ENCODE measurements at regions not wholly inside any gene's neighbourhood (a gene's known extent, or its start where the extent isn't known, plus 50 kb on each side); places are given as distances from the start of the nearest gene placed in this dataset.

DNA sequence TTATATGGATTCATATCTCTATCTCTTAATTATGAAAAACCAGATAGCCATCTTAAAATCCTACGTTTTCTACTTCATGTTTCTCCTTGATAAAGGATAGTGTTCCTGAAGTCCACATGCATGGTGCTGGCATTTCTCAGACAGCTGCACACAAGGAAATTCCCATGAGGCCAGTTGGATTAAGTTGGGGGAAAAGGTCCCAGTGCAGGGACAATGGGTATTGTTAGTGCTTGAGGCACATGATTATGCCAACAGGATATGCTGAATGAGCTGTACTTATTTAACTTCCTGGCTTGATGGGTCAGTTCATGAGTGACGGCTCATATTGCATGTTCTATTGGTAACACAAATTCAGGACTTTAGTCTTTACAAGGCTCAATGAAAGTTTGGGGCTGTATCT lies 913.9 kb upstream of the NDST4 start:
- H3K27me3 ChIP-seq (ENCODE audit: insufficient read depth, low read length, poor library complexity, severe bottlenecking), result no peaks in the 10 kb centered on the region
- ChIA-PET CTCF (no interaction called here), POLR2A (no interaction called here)
- H3K4me3 ChIP-seq (ENCODE audit: low read length), result no peak overlapping the region
- H3K9me3 Mint-ChIP-seq, result peaks cover 0 to 2% (median 0%) of the 10 kb centered on the region in 5 donors
- DNase-seq, result no peak
- no peaks in the 10 kb centered on the region for H3K9me3 ChIP-seq (ENCODE audit: low read length)
- H3K36me3 ChIP-seq (ENCODE audit: insufficient read depth, low read length), result no peaks in the 10 kb centered on the region
- no peak overlapping the region for H3K27ac Mint-ChIP-seq
- H3K27me3 Mint-ChIP-seq, result no peaks in the 10 kb centered on the region
- H3K4me1 ChIP-seq (ENCODE audit: insufficient read depth, low read length), result no peaks in the 10 kb centered on the region
- H3K4me1 Mint-ChIP-seq, result no peaks in the 10 kb centered on the region
- no peak overlapping the region for H3K27ac ChIP-seq (ENCODE audit: low read depth, low read length)
- no peaks in the 10 kb centered on the region for H3K36me3 Mint-ChIP-seq
- H3K4me3 Mint-ChIP-seq, result no peak overlapping the region

DNA sequence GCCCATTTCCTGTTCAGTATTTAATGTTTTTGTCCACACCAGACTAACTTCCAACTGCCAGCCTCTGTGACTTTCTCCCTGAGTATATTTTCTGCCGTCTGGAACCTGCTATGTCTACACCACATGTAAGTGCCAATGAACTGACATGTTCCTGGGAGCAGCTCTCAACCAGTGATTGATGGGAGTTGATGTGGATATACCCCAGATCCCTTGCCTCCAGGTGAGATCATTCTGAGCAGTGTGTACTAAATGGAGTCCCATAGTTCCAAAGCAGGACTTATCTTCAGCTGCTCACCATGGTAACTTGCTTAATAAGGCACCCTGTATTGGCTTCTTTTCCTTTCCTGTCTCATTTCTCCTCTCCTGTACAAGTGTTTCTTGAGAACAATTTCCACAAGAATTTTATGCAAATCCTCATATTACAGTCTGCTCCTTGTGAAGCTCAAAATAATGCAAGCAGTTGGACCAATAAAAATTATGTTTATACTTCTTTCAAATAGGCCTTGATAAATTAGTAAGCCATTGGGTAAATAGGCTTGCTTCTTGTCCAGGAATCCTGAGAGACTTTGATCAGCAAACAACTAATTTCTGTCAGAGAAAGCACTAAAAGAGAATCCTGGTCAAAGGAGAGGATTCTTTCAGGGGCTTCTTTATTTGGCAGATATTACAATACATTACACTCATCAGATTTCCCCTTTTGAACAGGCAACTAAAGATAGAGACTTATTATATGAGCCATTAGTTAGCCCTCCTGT lies 911.7 kb upstream of the NDST4 start:
- Mint-ChIP-seq H3K4me3 (no peak overlapping the region), H3K27me3 (no peaks in the 10 kb centered on the region), H3K36me3 (no peaks in the 10 kb centered on the region), H3K4me1 (no peaks in the 10 kb centered on the region), H3K9me3 (peaks cover under 1 to 8% (median 2%) of the 10 kb centered on the region in 5 donors), H3K27ac (no peak overlapping the region)
- Histone ChIP-seq H3K4me1 (ENCODE audit: insufficient read depth, low read length) (no peaks in the 10 kb centered on the region), H3K36me3 (ENCODE audit: insufficient read depth, low read length) (no peaks in the 10 kb centered on the region), H3K27me3 (ENCODE audit: insufficient read depth, low read length, poor library complexity, severe bottlenecking) (no peaks in the 10 kb centered on the region), H3K9me3 (ENCODE audit: low read length) (no peaks in the 10 kb centered on the region), H3K4me3 (ENCODE audit: low read length) (no peak overlapping the region), H3K27ac (ENCODE audit: low read depth, low read length) (no peak overlapping the region)
- no peak for DNase-seq
- ChIA-PET POLR2A (no interaction called here), CTCF (no interaction called here)

DNA sequence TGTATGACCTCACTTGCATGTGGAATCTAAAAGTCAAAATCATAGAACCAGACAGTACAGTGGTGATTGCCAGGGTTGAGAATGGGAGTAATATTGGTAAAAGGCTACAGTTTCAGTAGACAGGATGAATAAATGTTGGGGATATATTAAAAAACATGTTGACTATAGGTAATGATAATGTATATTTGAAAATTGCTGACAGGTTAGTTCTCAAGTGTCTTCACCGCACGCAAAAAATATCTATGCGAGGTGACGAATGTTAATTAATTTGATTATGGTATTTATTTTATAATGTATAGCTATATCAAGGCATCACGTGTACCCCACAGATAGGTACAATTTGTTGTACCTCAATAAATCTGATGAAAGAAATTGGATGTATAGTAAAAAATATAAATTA lies 909.6 kb upstream of the NDST4 start:
- Mint-ChIP-seq H3K36me3 (no peaks in the 10 kb centered on the region), H3K9me3 (peaks cover 8 to 18% (median 14%) of the 10 kb centered on the region in 5 donors), H3K27me3 (no peaks in the 10 kb centered on the region), H3K4me3 (no peak overlapping the region), H3K27ac (no peak overlapping the region), H3K4me1 (no peaks in the 10 kb centered on the region)
- no peaks in the 10 kb centered on the region for H3K9me3 ChIP-seq (ENCODE audit: low read length)
- no peak overlapping the region for H3K27ac ChIP-seq (ENCODE audit: low read depth, low read length)
- no peaks in the 10 kb centered on the region for H3K36me3 ChIP-seq (ENCODE audit: insufficient read depth, low read length)
- ChIA-PET POLR2A (no interaction called here), CTCF (no interaction called here)
- H3K27me3 ChIP-seq (ENCODE audit: insufficient read depth, low read length, poor library complexity, severe bottlenecking), result no peaks in the 10 kb centered on the region
- no peak for DNase-seq
- H3K4me1 ChIP-seq (ENCODE audit: insufficient read depth, low read length), result no peaks in the 10 kb centered on the region
- no peak overlapping the region for H3K4me3 ChIP-seq (ENCODE audit: low read length)

DNA sequence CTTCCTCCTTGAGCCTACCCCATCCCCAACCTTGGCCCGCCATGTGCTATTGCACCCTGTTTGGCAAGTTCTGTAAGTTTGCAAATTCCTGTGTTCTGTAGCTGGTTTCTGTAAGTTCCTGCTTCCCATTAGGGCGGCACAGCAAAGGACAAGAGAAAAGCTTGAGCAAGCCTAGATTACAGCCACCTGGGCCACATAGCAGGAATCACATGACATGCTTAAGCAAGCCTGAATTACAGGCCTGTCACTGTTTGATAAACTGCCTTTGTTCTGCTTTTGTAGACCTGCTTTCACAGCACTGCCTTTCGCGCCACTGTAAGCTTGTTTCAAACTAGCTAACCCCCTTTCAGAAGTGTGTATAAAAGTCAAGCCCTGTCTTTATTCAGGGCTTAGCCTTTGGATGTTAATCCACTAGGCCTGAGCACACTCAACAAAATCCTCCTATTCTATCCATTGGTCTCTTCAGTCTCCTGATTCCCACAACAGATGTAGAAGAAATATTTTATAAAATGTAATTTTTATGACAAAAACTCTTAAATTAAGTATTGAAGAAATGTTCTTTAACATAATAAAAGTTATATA lies 906.8 kb upstream of the NDST4 start:
- H3K4me3 ChIP-seq (ENCODE audit: low read length), result no peak overlapping the region
- peaks cover 25 to 32% (median 27%) of the 10 kb centered on the region in 5 donors for H3K9me3 Mint-ChIP-seq
- peaks cover 11% of the 10 kb centered on the region for H3K9me3 ChIP-seq (ENCODE audit: low read length)
- no peaks in the 10 kb centered on the region for H3K36me3 Mint-ChIP-seq
- no peaks in the 10 kb centered on the region for H3K4me1 Mint-ChIP-seq
- no peaks in the 10 kb centered on the region for H3K4me1 ChIP-seq (ENCODE audit: insufficient read depth, low read length)
- no peak overlapping the region for H3K27ac ChIP-seq (ENCODE audit: low read depth, low read length)
- no peak overlapping the region for H3K27ac Mint-ChIP-seq
- DNase-seq, result no peak
- no peak overlapping the region for H3K4me3 Mint-ChIP-seq
- CTCF ChIA-PET, result no interaction called here
- H3K27me3 ChIP-seq (ENCODE audit: insufficient read depth, low read length, poor library complexity, severe bottlenecking), result no peaks in the 10 kb centered on the region
- no peaks in the 10 kb centered on the region for H3K36me3 ChIP-seq (ENCODE audit: insufficient read depth, low read length)
- POLR2A ChIA-PET, result no interaction called here
- no peaks in the 10 kb centered on the region for H3K27me3 Mint-ChIP-seq

DNA sequence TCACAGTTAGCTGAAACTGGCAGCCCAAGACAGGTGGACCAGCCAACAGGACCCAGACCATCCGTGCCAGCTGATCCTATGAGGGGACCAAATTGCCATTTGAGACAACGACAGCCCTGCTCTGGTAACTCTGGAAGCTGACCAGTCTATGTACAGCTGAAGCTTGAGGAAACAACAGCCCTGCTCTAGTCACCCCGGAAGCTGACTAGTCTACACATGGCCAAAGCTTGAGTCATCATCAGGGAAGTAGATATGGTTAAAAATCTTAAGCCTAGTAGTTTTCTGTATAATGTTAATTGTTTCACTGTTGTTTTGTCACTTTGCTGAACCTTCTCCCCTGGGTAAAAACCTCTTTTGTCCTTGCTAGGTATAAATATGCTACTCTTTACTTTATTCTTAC lies 905.4 kb upstream of the NDST4 start:
- Mint-ChIP-seq H3K4me3 (no peak overlapping the region), H3K36me3 (no peaks in the 10 kb centered on the region), H3K27me3 (no peaks in the 10 kb centered on the region), H3K4me1 (no peaks in the 10 kb centered on the region), H3K9me3 (peaks cover 34 to 43% (median 37%) of the 10 kb centered on the region in 5 donors), H3K27ac (no peak overlapping the region)
- CTCF ChIA-PET, result no interaction called here
- POLR2A ChIA-PET, result no interaction called here
- Histone ChIP-seq H3K36me3 (ENCODE audit: insufficient read depth, low read length) (no peaks in the 10 kb centered on the region), H3K4me3 (ENCODE audit: low read length) (no peak overlapping the region), H3K9me3 (ENCODE audit: low read length) (peaks cover 21% of the 10 kb centered on the region), H3K27ac (ENCODE audit: low read depth, low read length) (no peak overlapping the region), H3K4me1 (ENCODE audit: insufficient read depth, low read length) (no peaks in the 10 kb centered on the region), H3K27me3 (ENCODE audit: insufficient read depth, low read length, poor library complexity, severe bottlenecking) (no peaks in the 10 kb centered on the region)
- no peak for DNase-seq

DNA sequence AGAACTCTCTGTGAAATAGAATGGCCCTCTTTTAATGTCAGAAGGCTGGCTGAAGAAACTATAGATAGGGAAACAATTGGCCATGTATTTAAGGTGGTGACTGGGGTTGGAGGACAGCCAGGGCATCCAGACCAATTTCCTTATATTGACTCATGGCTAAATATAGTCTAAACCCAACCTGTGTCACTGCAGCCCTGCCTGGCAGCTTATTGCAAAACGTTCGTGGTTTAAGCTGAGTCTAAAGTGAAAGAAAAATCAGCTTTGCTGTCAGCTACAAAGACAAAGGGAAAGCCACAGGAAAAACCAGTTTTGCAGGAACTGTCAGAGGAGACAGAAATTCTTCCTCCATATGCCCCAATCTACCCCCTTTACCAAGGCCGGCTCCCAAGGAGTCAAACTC lies 902.8 kb upstream of the NDST4 start:
- Mint-ChIP-seq H3K27me3 (no peaks in the 10 kb centered on the region), H3K4me3 (no peak overlapping the region)
- CTCF ChIA-PET, result no interaction called here

DNA sequence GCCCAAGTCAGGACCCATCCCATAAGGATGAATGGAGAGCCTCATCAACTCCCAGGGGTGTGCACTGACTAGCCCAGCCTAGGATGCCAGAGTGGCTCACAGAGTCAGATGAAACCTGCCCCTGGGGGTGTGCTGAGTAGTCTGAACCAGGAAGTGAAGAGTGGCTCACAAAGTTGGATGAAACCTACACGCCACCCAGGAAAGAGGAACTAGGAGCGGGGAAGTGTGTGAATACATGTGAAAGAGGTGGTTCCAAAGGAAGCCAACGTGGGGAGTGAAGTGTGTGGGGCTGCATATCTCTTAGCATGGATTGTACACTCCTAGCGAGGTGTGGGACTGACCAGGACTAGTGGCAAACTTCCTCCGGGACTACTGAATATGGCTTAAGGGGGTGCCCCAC lies 902.1 kb upstream of the NDST4 start:
- Mint-ChIP-seq H3K9me3 (peaks cover 39 to 53% (median 45%) of the 10 kb centered on the region in 5 donors), H3K27me3 (no peaks in the 10 kb centered on the region), H3K4me1 (no peaks in the 10 kb centered on the region), H3K4me3 (no peak overlapping the region), H3K27ac (no peak overlapping the region), H3K36me3 (peaks cover 0 to 2% (median 0%) of the 10 kb centered on the region in 3 donors)
- no peak for DNase-seq
- no peaks in the 10 kb centered on the region for H3K36me3 ChIP-seq (ENCODE audit: insufficient read depth, low read length)
- ChIA-PET CTCF (no interaction called here), POLR2A (no interaction called here)
- peaks cover 21% of the 10 kb centered on the region for H3K9me3 ChIP-seq (ENCODE audit: low read length)
- H3K4me3 ChIP-seq (ENCODE audit: low read length), result no peak overlapping the region
- no peak overlapping the region for H3K27ac ChIP-seq (ENCODE audit: low read depth, low read length)
- H3K27me3 ChIP-seq (ENCODE audit: insufficient read depth, low read length, poor library complexity, severe bottlenecking), result no peaks in the 10 kb centered on the region
- no peaks in the 10 kb centered on the region for H3K4me1 ChIP-seq (ENCODE audit: insufficient read depth, low read length)

More for the DNA sequence above, 902.8 kb upstream of the NDST4 start:
- H3K36me3 ChIP-seq (ENCODE audit: insufficient read depth, low read length), result no peaks in the 10 kb centered on the region
- no peak overlapping the region for H3K4me3 ChIP-seq (ENCODE audit: low read length)
- no peaks in the 10 kb centered on the region for H3K4me1 ChIP-seq (ENCODE audit: insufficient read depth, low read length)
- Mint-ChIP-seq H3K27ac (no peak overlapping the region), H3K9me3 (peaks cover 41 to 47% (median 45%) of the 10 kb centered on the region in 5 donors), H3K36me3 (peaks cover 0 to 2% (median 0%) of the 10 kb centered on the region in 3 donors), H3K4me1 (no peaks in the 10 kb centered on the region)
- H3K27ac ChIP-seq (ENCODE audit: low read depth, low read length), result no peak overlapping the region
- H3K9me3 ChIP-seq (ENCODE audit: low read length), result peaks cover 21% of the 10 kb centered on the region
- DNase-seq, result no peak
- H3K27me3 ChIP-seq (ENCODE audit: insufficient read depth, low read length, poor library complexity, severe bottlenecking), result no peaks in the 10 kb centered on the region
- POLR2A ChIA-PET, result no interaction called here

DNA sequence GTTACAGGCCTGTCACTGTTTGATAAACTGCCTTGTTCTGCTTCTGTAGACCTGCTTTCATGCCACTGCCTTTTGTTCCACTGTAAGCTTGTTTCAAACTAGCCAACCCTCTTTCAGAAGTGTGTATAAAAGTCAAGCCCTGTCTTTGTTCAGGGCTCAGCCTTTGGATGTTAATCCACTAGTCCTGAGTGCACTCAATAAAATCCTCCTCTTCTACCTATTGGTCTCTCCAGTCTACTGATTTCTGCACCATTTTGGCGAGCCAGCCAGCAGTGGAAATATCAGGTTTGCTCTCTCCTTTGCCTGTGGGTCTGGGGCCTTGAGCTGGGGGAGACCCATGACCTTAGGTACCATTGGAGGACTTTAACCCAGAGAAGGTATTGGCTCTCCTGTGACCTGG lies 901.6 kb upstream of the NDST4 start:
- peaks cover 0 to 2% (median 0%) of the 10 kb centered on the region in 3 donors for H3K36me3 Mint-ChIP-seq
- no peak overlapping the region for H3K4me3 ChIP-seq (ENCODE audit: low read length)
- no peak overlapping the region for H3K4me3 Mint-ChIP-seq
- H3K27ac ChIP-seq (ENCODE audit: low read depth, low read length), result no peak overlapping the region
- no peak overlapping the region for H3K27ac Mint-ChIP-seq
- no peaks in the 10 kb centered on the region for H3K36me3 ChIP-seq (ENCODE audit: insufficient read depth, low read length)
- H3K4me1 ChIP-seq (ENCODE audit: insufficient read depth, low read length), result no peaks in the 10 kb centered on the region
- no peaks in the 10 kb centered on the region for H3K4me1 Mint-ChIP-seq
- H3K9me3 Mint-ChIP-seq, result peaks cover 39 to 55% (median 44%) of the 10 kb centered on the region in 5 donors
- no peak for DNase-seq
- ChIA-PET POLR2A (no interaction called here), CTCF (no interaction called here)
- peaks cover 21% of the 10 kb centered on the region for H3K9me3 ChIP-seq (ENCODE audit: low read length)
- H3K27me3 ChIP-seq (ENCODE audit: insufficient read depth, low read length, poor library complexity, severe bottlenecking), result no peaks in the 10 kb centered on the region
- H3K27me3 Mint-ChIP-seq, result no peaks in the 10 kb centered on the region
